SK-N-SH (cell line): ENCODE measurements at regions not wholly inside any gene's neighbourhood (a gene's known extent, or its start where the extent isn't known, plus 50 kb on each side); places are given as distances from the start of the nearest gene placed in this dataset.

Source experiments
- CTCF ChIP-seq: fragments of 200-600 bp; sonication (generic); IDR thresholded peaks from 2 replicates; pipeline ENCODE4 v1.6.1; 2017; ENCODE audit warnings: antibody characterized with exemption, mild to moderate bottlenecking, moderate library complexity
- EZH2phosphoT487 ChIP-seq: fragments of 200-600 bp; sonication (generic); IDR thresholded peaks from 2 replicates; pipeline ENCODE4 v1.6.1; 2017; ENCODE audit warnings: low read depth, mixed run types, mild to moderate bottlenecking, antibody characterized with exemption, moderate library complexity, borderline replicate concordance
- FOXJ3 ChIP-seq: sonication (generic); formaldehyde crosslinking; IDR thresholded peaks from 2 replicates; pipeline ENCODE4 v1.5.1; 2020; ENCODE audit warnings: mild to moderate bottlenecking, missing genetic modification reagents
- JUND ChIP-seq: IDR thresholded peaks from 2 replicates; pipeline ENCODE4 v1.4.0; 2012
- TAF1 ChIP-seq: IDR thresholded peaks from 2 replicates; pipeline ENCODE4 v1.6.1; 2012; ENCODE audit warnings: low read depth, mild to moderate bottlenecking, low read length, moderate library complexity, borderline replicate concordance
- YY1 ChIP-seq: IDR thresholded peaks from 2 replicates; pipeline ENCODE4 v1.4.0; 2012; ENCODE audit warnings: low read depth, mild to moderate bottlenecking
- TF ChIP-seq, protein P1 (sequence below): IDR thresholded peaks from 2 replicates; pipeline ENCODE4 v1.4.0; 2012; ENCODE audit warnings: low read depth, borderline replicate concordance

- TF ChIP-seq JUND (peak; percentile 57), FOXJ3 (no peak), EZH2phosphoT487 (no peak), CTCF (no peak), TAF1 (no peak), YY1 (no peak)
- TF ChIP-seq, protein P1, sequence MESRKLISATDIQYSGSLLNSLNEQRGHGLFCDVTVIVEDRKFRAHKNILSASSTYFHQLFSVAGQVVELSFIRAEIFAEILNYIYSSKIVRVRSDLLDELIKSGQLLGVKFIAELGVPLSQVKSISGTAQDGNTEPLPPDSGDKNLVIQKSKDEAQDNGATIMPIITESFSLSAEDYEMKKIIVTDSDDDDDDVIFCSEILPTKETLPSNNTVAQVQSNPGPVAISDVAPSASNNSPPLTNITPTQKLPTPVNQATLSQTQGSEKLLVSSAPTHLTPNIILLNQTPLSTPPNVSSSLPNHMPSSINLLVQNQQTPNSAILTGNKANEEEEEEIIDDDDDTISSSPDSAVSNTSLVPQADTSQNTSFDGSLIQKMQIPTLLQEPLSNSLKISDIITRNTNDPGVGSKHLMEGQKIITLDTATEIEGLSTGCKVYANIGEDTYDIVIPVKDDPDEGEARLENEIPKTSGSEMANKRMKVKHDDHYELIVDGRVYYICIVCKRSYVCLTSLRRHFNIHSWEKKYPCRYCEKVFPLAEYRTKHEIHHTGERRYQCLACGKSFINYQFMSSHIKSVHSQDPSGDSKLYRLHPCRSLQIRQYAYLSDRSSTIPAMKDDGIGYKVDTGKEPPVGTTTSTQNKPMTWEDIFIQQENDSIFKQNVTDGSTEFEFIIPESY = no peak
Measured at GRCh38 chr5:158414780-158415179, 555.8 kb upstream of the CLINT1 start.
